HG03442 (cell line): ENCODE measurements at regions not wholly inside any gene's neighbourhood (a gene's known extent, or its start where the extent isn't known, plus 50 kb on each side); places are given as distances from the start of the nearest gene placed in this dataset.

ENCODE experiments used
- ATAC-seq: cut with Tn5 transposase; IDR thresholded peaks from one replicate; pipeline ENCODE4 v1.9.1; 2021; ENCODE audit warnings: mild to moderate bottlenecking, moderate library complexity; ENCODE audit not compliant: unreplicated experiment

- ATAC-seq, result no peak
Measured at GRCh38 chr11:29373725-29374124, 643.1 kb downstream of the KCNA4 start.

DNA sequence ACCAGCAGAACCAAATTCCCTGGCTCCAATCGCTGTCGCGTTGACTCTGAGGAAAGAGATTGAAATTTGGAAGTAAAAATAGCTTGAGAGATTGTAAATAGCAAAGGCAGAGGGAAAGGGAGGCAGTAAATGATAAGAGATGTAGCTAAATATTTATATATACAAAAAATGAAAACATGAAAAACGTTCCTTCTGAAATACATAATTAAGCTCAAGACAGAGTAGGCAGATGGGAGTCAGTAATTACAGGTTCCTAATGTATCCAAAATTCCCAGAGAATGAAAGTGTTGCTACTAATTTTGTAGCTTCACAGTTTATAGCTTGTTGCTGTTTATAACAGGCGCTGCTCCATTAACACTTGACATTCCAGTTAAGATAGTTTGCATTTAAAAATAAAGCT lies 648.7 kb downstream of the KCNA4 start:
- no peak for ATAC-seq

- ATAC-seq, result no peak
Measured at GRCh38 chr11:29364006-29364405, 652.8 kb downstream of the KCNA4 start.

- no peak for ATAC-seq
Measured at GRCh38 chr11:29361369-29361768, 655.5 kb downstream of the KCNA4 start.

GRCh38 chr11:29353833-29354232 lies 663.0 kb downstream of the KCNA4 start:
- no peak for ATAC-seq

DNA sequence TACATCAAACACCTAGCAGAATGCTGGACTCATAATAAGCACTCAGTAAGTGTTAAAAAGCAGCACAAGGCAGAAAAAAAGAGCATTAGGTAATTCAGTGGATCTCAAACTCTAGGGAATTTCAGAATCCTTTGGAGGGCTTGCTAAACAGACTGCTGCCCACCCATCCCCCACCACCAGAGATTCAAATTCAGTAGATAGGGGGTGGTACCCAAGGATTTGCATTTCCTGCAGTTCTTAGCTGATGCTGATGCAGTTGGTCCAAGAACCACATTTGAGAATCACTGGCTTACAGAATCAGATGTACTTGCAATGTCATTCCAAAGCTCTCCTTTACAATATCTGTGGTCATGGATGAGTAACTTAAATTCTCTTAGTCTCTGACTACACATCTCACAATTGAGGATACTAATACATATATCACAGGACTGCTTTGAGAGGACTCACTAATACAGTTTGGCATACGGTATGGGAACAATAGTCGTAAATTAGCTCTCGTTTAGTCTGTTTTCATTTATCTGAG lies 664.5 kb downstream of the KCNA4 start:
- no peak for ATAC-seq

GRCh38 chr11:29351301-29351873 lies 665.4 kb downstream of the KCNA4 start:
- ATAC-seq, result no peak

DNA sequence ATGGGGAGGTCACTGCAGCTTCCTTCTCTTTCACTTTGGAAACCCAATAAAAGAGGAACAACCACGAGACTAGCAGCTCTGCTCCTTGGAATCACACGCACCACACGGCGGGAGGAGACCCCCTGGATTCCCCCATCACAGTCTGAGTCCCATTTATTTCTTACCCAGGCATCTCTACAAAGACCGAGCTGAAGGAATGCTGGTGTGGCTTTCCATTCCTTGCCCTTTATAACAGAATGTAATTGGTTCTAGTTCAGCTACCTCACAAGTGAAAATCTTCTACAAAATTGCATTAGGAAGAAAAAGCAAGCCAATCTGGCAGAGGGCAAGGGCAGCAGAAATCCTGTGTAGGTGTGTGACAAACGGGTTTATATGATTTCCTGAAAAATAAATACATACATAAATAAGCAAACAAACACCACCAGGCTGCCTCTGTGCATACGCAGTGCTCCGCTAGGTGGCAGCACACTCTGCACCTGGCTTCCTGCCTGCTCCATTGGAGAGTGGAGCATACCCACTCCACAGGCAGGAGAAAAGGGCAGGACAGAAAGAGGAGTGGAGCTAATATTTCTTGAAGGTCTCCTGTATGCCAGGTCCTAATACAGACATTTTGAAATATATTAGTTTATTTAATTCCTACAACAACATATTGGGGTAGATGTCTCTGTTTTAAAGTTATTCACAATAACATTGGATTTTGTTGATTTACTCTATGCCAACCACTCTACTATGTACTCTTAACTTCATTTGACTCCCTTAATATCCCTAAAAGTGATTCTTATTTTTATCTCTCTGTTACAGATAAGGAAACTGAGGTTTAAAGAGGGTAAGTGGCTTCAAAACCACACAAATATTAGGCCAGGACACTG lies 673.1 kb downstream of the KCNA4 start:
- ATAC-seq, result peak; percentile 99

DNA sequence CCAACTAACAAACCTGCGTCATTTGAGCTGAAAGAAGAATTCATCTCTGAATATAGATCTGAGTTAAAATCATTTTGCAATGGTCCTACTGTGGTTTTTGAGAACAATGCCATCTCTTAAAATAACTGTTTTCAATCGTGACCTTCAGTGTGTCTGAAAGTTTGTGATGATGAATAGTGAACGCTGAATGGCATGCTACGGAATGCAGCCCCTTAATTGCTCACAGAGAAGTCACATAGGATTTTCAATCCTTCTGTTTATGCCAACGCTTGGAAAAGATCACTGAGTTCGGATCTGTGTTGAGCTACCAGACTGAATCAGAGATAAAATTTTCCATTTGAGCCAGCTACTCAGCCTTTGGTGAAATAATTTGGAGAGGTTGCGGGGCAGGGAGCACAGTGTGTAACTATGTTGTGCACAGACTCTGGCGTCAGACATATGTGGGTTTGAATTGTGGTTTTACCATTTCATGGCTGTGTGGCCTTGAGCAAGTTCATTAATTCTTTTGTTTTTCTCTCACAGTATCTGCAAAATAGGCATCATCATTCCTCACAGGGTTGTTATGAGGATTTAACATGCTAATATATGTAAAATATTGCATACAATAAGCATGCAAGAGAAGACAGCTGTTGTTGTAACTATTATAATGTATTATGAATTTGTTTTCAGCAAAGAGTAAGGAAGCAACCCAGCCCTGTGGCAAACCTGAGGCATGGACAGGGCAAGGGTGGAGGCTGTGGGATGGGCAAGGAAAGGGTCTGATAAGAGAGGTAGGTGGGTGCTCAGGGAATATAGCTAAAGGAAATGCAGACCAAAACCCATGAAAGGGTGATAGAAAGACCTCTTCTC lies 679.9 kb downstream of the KCNA4 start:
- no peak for ATAC-seq

DNA sequence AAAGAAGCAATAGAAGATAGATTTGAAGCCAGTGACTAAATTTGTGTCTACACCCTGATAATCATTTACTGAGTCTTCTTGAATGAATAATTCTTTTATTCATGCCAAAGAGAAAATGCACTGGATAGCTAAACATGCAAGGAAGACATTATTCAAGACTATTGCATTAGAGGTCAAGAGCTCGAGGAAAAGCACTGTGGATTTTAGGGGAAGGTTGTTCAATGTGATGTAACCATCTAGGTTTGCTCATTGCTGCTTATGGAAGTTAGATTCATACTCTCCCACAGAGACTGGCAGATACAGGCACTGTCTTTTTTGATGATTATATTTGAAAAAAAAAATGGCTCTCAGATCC lies 682.1 kb downstream of the KCNA4 start:
- ATAC-seq, result no peak

DNA sequence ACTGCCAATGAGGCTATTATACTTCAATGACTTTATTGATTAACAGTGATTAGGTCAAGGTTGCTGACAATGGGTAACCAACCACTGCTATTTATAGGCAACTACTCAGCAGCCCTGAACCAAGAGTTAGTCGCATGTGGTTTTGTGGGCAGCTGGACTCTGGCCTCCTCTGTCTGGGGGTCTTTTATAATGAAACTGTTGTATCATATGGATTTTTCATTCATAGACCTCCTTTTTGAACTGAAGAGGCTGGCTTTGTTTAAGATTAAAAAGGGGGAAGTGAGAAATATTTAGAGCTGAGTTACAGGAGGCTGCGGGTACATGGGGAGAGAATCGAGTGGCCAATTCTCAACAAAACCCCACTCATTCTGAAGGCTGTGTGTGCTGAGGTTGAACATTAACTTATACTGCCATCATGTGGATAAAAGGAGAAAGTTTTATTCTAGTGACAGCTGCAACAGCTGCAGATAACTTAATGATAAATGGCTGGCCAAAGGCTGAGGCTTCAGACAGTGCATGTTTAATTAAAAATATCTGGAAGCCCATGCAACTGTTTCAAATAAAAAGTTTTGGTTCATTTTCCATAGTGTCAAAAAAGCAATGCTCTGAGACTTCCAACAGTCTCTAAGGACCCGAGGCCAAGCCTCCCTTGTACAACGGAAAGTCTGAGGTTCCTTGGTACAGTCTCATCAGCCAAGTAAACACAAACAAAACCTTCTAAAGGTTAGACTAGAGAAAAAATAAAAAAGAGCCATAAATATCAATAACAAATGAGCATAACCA lies 682.6 kb downstream of the KCNA4 start:
- peak; percentile 92 for ATAC-seq

GRCh38 chr11:29331451-29332010 lies 685.3 kb downstream of the KCNA4 start:
- ATAC-seq, result no peak

- no peak for ATAC-seq
Measured at GRCh38 chr11:29328961-29329441, 687.8 kb downstream of the KCNA4 start.

DNA sequence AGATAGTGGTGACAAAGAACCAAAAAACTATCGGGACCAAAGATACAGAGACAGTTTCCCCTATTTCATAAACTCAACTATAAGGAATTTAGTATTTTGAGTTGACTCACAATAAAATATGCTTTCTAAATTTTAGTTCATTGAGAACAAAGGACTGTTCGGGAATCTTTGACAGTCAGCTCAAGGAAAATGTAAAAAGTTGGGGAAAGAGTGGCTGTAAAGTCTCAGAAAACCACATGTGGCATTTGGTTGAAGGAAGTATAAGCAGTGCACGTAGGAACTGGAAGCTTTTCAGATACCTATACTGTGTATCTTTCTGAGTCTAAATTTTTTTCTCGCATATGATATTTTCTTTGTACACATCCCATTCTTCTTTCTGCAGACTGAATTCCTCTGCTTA lies 688.9 kb downstream of the KCNA4 start:
- ATAC-seq, result no peak

- no peak for ATAC-seq
Measured at GRCh38 chr11:29326757-29327156, 690.1 kb downstream of the KCNA4 start.

DNA sequence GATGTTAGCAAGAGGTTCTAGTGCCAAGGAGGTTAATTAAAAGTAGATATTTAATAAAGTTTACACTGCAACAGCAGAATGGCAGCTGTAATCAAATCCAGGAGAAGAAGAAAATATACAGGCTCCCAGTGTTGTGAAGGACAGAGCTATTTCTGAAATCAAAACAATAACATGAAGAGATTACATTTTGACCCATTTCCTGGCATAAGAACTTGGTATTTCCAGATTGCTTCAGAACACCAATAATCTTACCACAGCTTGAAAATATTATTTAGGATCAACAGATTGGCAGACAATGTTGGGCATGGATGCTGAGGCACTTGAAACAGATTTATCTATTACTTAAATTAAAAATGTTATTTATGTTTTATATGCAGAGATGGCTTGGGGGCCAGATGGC lies 692.5 kb downstream of the KCNA4 start:
- no peak for ATAC-seq

DNA sequence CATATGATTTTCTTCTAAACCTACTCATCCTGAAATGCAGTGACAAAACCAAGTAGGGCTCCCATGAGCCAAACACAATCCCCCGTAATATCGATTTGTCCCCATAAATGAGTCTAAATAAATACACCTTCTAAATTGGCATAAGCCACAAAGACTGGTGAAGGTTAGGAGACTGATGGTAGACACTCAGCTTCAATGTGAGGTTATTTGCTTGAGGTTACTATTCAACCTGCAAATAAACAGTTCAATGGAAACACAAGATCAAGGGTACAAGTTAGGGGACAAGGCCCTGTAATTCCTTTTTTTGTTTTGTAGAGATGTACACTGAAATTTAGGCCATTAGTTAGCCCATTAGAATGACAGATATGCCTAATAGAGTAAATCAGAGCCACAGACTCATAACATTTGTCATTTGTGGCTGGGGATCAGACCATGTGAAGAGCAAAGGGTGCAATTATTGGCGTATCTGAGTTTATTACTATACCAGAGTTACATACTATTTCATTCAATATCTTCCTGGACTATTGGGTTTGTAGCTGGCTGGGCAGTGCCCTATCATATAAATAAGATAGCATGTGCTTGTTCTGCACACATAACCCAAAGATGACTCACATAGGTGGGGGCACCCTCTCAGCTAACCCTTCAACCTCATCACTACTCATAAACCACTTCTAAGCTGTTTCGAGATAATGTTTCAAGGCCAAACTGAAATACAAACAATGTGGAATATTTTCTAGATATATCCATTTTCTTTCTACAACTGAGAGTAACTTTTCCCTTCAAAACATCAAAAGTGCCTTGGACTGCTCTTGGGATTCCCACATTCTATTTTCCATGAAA lies 695.3 kb downstream of the KCNA4 start:
- ATAC-seq, result no peak

GRCh38 chr11:29320196-29320595 lies 696.6 kb downstream of the KCNA4 start:
- no peak for ATAC-seq

DNA sequence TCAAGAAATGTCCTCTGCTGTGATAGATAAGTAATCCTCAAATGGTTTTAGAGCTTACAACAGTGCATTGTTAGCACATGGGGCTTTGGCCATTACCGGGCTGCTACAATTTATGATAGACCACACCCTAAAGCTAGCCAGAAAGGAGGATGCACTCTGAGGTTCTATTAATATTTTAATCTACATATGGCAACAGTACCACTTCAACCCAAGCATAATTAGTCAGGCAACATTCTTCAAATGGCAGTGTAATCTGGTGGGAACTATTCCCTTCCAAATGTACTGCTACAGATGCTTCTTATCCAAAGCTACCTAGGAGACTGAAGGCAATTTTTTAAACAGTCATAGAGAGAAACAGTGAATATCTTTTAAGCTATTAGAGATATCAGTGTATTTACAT lies 697.6 kb downstream of the KCNA4 start:
- no peak for ATAC-seq
